HG02981 (cell line): ENCODE measurements at regions not wholly inside any gene's neighbourhood (a gene's known extent, or its start where the extent isn't known, plus 50 kb on each side); places are given as distances from the start of the nearest gene placed in this dataset.
"Not testable (repeated sequence)": the region's sequence is repeated elsewhere in the genome, so short reads cannot be mapped to it uniquely, and the experiment has no call there.

Experiments
- ATAC-seq: cut with Tn5 transposase; IDR thresholded peaks from one replicate; pipeline ENCODE4 v1.9.1; 2021; ENCODE audit warnings: mild to moderate bottlenecking, moderate library complexity; ENCODE audit not compliant: unreplicated experiment

- no peak for ATAC-seq
Measured at GRCh38 chr12:59405992-59406391, 189.8 kb upstream of the SLC16A7 start.

DNA sequence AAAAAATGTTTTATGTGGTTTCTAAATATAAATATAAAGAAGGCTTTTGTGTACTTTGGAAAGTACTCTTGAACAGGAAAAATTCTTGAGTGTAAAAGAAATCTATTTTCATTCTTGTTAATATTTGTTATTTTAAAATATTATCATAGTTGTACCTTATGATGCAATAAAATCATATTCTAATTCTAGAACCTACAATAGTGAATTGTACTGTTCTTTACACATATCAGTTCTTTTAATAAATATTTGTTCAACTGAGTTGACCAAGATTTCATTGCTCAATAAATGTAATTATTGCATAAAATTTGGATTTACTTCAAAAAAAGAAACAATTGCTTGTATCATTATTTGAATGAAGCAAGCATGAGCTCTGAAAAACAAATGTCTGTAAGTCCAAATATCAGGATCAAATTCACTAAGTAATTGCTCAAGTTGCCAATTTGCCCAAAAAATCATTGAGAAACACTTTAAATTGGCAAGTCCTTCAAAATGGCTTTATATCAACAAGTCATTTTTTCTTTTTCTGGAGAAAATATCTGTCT, 191.6 kb upstream of the SLC16A7 start:
- ATAC-seq: no peak

- ATAC-seq: no peak
Measured at GRCh38 chr12:59403259-59403932, 192.4 kb upstream of the SLC16A7 start.

- no peak for ATAC-seq
Measured at GRCh38 chr12:59401862-59402261, 194.0 kb upstream of the SLC16A7 start.

DNA sequence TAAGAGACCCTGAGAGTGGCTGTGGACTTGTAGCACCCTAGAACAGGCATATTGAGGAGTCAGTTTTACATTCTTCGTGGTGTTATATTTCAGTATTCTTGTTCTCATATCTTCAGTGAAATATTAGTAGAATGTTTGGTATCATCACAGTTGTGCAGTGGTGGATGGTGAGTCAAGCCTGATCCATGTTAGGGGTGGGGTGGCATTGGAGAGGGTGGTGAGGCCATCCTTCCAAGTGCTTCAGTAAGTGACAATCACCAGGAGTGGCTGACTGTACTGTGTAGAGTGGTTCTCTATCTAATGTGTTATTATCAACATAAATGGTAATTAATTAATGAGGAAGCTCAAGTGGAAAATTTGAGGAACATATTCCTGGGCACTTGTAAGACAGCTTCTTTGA, 197.7 kb upstream of the SLC16A7 start:
- ATAC-seq: no peak

- ATAC-seq: no peak
Measured at GRCh38 chr12:59396919-59397318, 198.9 kb upstream of the SLC16A7 start.

GRCh38 chr12:59396519-59396918, 199.3 kb upstream of the SLC16A7 start:
- no peak for ATAC-seq

- not testable (repeated sequence) for ATAC-seq
Measured at GRCh38 chr12:59395310-59395709, 200.5 kb upstream of the SLC16A7 start.

- no peak for ATAC-seq
Measured at GRCh38 chr12:59393506-59393905, 202.3 kb upstream of the SLC16A7 start.

DNA sequence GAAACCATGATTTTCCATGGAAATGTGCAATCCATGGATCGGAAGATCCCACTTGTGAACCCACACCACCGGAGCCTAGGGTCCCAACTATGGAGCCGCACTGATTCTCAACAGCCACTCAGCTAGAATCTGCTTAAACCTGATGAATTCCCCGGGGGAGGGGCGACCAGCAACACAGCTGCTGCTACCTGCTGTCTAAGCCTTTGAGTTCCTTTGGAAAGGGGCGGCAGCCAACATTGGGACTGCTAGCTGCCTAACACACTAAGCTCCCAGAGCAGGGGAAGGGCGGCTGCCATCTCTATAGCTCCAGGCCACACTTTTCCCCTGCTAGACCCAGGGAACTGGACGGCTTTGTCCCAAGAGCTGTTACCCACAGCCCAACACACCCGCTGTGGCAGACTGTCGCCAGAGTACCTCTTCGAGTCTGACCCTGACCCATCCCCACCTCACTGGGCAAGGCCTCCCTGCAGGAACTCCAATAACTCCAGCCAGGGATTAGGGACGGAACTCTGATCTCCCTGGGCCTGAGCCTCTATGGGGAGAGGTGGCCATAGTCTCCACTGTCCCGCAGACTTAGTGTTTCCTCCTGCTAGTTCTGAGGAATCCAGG, 205.8 kb upstream of the SLC16A7 start:
- ATAC-seq: no peak

DNA sequence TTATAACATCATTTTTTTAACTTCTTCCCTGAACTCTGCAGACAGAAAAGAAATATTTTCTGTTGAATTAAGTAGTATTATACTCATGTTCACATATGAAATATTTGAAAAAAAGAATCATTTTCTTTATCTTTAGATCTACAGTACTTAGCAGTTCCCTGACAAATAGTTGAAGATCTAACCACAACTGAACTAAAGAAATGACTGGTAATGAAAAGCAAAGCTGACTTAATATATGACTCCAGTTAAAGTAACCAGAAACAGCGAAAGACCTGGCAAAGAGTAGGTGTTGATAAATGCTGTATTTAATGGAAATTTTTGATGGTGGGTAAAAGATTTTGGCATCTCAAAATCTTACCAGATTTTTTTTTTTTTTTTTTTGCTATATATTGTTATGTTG, 207.1 kb upstream of the SLC16A7 start:
- ATAC-seq: no peak

- ATAC-seq: no peak
Measured at GRCh38 chr12:59388176-59388575, 207.7 kb upstream of the SLC16A7 start.

DNA sequence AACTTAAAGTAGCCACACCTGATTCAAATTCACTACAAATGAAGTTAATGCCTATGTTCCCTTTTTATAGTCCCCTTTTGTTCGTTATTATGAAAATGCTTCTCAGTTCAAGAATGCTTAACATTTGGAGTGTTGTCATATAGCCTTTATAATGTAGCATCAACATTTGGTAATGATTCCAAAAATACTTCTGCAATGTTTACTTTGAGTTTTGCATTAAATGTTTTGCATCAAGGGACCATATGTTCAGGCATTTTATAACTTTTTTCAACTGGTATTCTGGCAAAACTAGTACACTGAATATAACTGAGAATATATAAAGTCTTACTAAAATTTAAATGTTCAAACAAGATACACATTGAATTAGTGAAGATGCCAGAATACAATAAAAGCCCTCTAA, 209.6 kb upstream of the SLC16A7 start:
- ATAC-seq: no peak

DNA sequence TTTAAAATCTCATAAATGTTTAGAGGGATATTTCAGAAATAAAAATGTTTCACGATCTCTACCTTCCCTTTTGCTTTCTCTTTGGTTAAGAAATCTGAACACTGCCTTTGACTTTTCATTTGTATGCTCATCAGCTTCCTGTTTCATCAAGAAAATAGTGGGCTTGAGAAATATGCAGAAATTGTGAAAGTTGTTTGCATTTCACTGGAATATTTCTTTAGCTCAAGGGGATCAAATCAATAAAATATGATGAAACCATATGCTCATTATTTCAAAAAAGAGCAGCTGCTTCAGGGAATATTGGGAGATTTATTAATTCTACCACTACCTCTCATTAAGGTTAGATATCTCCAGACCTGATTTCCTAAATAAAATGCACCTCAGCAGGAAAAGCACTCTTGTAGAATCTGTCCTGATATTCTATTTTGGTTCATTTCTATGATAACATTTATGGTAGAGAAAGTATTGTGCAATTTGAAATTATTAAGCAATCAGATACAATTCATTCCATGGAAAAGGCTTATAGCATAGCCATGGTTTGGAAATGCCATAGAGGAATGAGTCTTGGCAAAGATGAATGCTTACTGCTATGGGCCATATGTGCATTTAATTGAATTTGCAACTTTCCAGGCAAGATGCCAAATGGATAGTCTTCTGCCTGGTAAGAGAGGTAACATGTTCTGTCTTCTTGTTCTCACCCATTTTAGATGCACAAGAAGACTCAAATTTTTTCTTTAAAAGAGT, 212.6 kb upstream of the SLC16A7 start:
- no peak for ATAC-seq

- ATAC-seq: no peak
Measured at GRCh38 chr12:59382282-59383078, 213.3 kb upstream of the SLC16A7 start.

GRCh38 chr12:59381106-59381505, 214.7 kb upstream of the SLC16A7 start:
- ATAC-seq: no peak

DNA sequence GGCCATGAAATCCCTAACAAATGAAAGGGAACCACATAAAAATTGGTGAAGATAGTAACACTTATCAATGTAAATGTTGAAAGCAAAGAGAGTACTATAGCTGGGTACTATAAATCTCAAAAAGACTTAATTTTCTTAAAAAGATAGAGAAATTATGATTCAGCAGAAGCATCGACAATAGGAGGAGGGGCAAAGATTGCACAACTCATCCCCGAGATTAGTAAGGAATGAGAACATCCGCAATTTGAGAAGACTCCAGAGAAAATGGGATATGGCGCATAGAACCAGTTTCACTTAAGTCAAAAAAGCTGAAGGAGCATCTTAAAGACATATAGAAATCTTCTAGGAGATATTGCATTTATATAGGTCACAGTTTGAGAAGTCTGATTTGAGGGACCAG, 220.2 kb upstream of the SLC16A7 start:
- ATAC-seq: no peak

- ATAC-seq: no peak
Measured at GRCh38 chr12:59374783-59375182, 221.0 kb upstream of the SLC16A7 start.

GRCh38 chr12:59372956-59373355, 222.9 kb upstream of the SLC16A7 start:
- no peak for ATAC-seq

GRCh38 chr12:59370933-59371332, 224.9 kb upstream of the SLC16A7 start:
- ATAC-seq: no peak

GRCh38 chr12:59365133-59365532, 230.7 kb upstream of the SLC16A7 start:
- ATAC-seq: no peak
